ENCODE measurements at regions not wholly inside any gene's neighbourhood (a gene's known extent, or its start where the extent isn't known, plus 50 kb on each side); places are given as distances from the start of the nearest gene placed in this dataset.

DNA sequence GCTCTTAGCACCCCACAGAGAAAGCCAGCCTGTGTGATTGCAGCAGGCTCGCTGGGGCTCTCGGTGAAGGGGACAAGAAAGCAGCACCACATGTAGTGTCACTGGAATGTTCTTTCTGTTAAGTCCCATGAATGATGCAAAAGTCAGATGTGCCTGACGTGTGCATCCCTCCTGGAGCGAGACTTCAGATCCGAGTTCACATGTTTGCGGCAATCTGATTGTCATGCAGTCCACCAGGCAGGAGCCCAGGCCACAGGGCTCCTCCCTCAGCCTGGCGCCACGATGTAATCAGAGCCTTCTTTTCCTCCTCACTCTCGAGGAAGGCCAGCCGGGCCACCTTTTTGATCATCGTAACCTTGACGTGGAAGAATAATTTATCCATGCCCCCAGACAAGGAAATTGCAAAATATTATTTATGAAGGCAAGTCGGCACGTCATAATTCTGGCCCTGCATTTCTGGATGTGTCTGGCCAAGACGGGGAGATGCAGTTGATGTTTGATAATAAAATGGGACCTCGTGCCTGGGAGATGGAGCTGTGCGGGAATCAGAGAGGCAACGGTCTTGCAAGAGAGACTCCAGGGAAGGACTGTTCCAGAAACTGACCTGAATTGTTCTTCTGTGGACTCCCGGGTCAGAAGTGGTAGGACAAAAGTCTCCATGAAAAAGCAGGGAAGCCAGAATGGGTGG lies 214.6 kb downstream of the PHETA1 start:
- Histone ChIP-seq H3K9me3 (ENCODE audit: control insufficient read depth in 2 of 2, insufficient read depth in 1 of 2, low read depth in 1 of 2, low read length in 1 of 2) (no peaks in the 10 kb centered on the region), H3K27me3 (ENCODE audit: control insufficient read depth in 3 of 3, insufficient read depth in 3 of 3, low read length in 3 of 3) (peaks cover 0 to 2% (median 0%) of the 10 kb centered on the region in 3 donors), H3K36me3 (ENCODE audit: control insufficient read depth in 3 of 3, insufficient read depth in 2 of 3, low read depth in 1 of 3, low read length in 3 of 3) (no peaks in the 10 kb centered on the region), H3K27ac (ENCODE audit: low read depth in 1 of 3, low read length in 2 of 3) (no peak overlapping the region), H3K4me1 (ENCODE audit: control insufficient read depth in 3 of 3, insufficient read depth in 2 of 3, low read depth in 1 of 3, low read length in 2 of 3) (no peaks in the 10 kb centered on the region), H3K4me3 (ENCODE audit: low read depth in 1 of 3, low read length in 3 of 3) (no peak overlapping the region)
- DNase-seq (no peak), FAIRE-seq (no peak)
- 64 to 66% (median 65%) methylated on average over 19 of the region's 19 CpGs for WGBS, 3 donors

DNA sequence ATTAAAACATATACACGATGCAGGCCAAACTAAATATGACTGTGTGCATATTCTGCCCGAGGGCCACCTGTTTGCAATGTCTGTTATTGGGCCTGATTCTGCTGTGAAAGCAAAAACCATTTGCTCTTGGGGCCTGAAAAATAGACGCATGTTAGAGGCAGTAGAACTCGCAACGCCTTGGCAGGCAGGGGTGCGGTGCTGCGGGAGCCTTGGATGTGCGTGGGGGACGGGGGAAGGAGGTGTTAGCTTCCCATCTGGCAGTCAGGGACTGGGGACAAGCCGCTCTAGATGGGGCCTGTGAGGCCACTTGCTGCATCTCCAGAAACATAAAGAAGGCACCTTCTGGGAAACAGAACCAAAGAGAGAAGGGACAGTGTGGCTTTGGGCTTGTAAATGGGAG lies 216.3 kb downstream of the PHETA1 start:
- H3K27ac ChIP-seq (ENCODE audit: low read depth in 1 of 3, low read length in 2 of 3) = no peak overlapping the region
- no peak overlapping the region for H3K4me3 ChIP-seq (ENCODE audit: low read depth in 1 of 3, low read length in 3 of 3)
- H3K36me3 ChIP-seq (ENCODE audit: control insufficient read depth in 3 of 3, insufficient read depth in 2 of 3, low read depth in 1 of 3, low read length in 3 of 3) = no peaks in the 10 kb centered on the region
- H3K4me1 ChIP-seq (ENCODE audit: control insufficient read depth in 3 of 3, insufficient read depth in 2 of 3, low read depth in 1 of 3, low read length in 2 of 3) = no peaks in the 10 kb centered on the region
- H3K27me3 ChIP-seq (ENCODE audit: control insufficient read depth in 3 of 3, insufficient read depth in 3 of 3, low read length in 3 of 3) = peaks cover 0 to 2% (median 0%) of the 10 kb centered on the region in 3 donors
- 88 to 94% (median 91%) methylated on average over 10 of the region's 10 CpGs for WGBS, 3 donors
- DNase-seq (no peak), FAIRE-seq (no peak)
- no peaks in the 10 kb centered on the region for H3K9me3 ChIP-seq (ENCODE audit: control insufficient read depth in 2 of 2, insufficient read depth in 1 of 2, low read depth in 1 of 2, low read length in 1 of 2)

DNA sequence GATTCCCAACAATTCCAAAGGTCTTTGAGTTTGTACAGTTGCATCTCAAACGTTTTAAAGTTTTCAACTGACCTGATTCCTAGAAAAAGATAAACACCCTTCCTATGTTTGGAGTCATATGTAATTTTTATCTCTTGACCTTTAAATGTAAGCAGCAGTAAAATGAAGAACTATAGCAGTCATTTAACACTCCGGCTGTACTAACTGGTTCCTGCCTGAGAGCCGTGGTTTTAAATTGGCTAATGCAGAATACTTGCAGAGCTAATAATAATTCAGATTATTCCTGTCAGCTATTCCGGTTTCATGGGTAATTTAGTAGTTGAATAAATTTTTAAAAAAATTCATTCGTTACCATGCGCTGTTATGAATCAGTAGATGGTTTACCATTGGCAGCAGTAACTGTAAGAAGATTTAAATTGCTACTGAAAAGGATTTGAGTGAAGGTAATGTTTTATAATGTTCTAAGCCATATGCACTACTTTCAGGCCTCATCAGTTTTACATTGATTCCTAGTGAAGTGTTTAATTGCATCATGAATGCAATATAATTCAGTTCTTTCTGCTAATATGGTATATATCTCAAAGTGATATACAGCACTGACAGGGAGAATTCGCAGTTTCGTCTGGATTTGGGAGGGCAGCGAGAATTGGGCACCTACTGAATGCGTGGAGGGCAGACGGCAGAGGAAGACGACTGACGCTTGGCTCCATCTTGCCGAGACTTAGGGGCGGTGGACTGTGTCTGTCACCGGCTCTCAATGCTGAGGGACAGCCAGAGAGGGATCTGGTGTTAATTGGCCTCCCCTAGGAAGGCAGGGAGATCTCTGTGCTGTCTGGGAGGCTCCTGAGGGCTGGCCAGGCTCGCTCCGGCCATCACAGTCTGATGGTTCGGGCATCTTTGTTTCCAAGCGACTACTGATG lies 217.7 kb downstream of the PHETA1 start:
- DNase-seq = no peak
- Histone ChIP-seq H3K4me3 (ENCODE audit: low read depth in 1 of 3, low read length in 3 of 3) (no peak overlapping the region), H3K27me3 (ENCODE audit: control insufficient read depth in 3 of 3, insufficient read depth in 3 of 3, low read length in 3 of 3) (peaks cover 0 to 2% (median 0%) of the 10 kb centered on the region in 3 donors), H3K27ac (ENCODE audit: low read depth in 1 of 3, low read length in 2 of 3) (no peak overlapping the region), H3K9me3 (ENCODE audit: control insufficient read depth in 2 of 2, insufficient read depth in 1 of 2, low read depth in 1 of 2, low read length in 1 of 2) (no peaks in the 10 kb centered on the region), H3K4me1 (ENCODE audit: control insufficient read depth in 3 of 3, insufficient read depth in 2 of 3, low read depth in 1 of 3, low read length in 2 of 3) (no peaks in the 10 kb centered on the region), H3K36me3 (ENCODE audit: control insufficient read depth in 3 of 3, insufficient read depth in 2 of 3, low read depth in 1 of 3, low read length in 3 of 3) (no peaks in the 10 kb centered on the region)
- 74 to 75% (median 74%) methylated on average over 20 of the region's 20 CpGs for WGBS, 3 donors
- no peak for FAIRE-seq

DNA sequence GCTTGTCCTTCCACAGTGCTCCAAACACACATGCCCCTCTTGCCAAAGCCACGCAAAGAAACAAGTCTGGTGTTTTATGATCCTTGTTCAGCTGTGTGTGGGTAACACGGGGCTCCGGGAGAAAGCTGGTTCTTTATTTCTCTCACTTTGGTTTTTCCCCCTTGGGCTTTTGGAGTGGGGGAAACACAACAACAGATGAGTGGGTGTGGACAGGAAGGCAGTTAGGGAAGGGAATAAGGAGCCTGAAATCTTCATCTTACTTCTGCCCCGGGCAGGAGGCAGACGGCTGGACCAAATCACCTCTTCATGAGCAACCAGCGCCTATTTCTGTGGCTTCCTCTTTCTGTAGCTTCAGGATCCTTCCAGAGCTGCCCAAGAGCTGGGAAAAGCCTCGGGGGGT lies 218.5 kb downstream of the PHETA1 start:
- 11 to 16% (median 16%) methylated on average over 7 of the region's 7 CpGs for WGBS, 3 donors
- no peaks in the 10 kb centered on the region for H3K36me3 ChIP-seq (ENCODE audit: control insufficient read depth in 3 of 3, insufficient read depth in 2 of 3, low read depth in 1 of 3, low read length in 3 of 3)
- no peak overlapping the region for H3K27ac ChIP-seq (ENCODE audit: low read depth in 1 of 3, low read length in 2 of 3)
- no peaks in the 10 kb centered on the region for H3K4me1 ChIP-seq (ENCODE audit: control insufficient read depth in 3 of 3, insufficient read depth in 2 of 3, low read depth in 1 of 3, low read length in 2 of 3)
- FAIRE-seq (no peak), DNase-seq (no peak)
- H3K27me3 ChIP-seq (ENCODE audit: control insufficient read depth in 3 of 3, insufficient read depth in 3 of 3, low read length in 3 of 3) = peaks cover 0 to 2% (median 0%) of the 10 kb centered on the region in 3 donors
- no peaks in the 10 kb centered on the region for H3K9me3 ChIP-seq (ENCODE audit: control insufficient read depth in 2 of 2, insufficient read depth in 1 of 2, low read depth in 1 of 2, low read length in 1 of 2)
- H3K4me3 ChIP-seq (ENCODE audit: low read depth in 1 of 3, low read length in 3 of 3) = no peak overlapping the region

DNA sequence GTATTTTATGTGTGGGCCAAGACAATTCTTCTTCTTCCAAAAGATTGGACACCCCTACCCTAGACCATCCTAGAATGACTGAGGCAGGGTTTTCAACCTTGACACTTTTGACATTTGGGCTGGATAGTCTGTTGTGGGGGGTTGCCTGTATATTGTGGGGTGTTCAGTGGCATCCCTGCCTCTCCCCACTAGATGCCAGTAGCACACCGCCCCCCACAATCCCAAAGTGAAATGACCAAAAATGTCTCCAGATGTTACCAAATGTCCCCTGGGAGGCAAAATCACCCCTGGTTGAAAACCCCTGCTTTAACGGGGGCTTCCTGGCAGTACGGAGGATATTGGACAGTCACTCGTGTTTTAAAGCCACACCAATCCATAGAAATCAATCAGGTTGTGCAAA lies 219.6 kb downstream of the PHETA1 start:
- FAIRE-seq = no peak
- no peak overlapping the region for H3K4me3 ChIP-seq (ENCODE audit: low read depth in 1 of 3, low read length in 3 of 3)
- no peak for DNase-seq
- 66 to 73% (median 73%) methylated on average over 4 of the region's 4 CpGs for WGBS, 3 donors
- no peaks in the 10 kb centered on the region for H3K9me3 ChIP-seq (ENCODE audit: control insufficient read depth in 2 of 2, insufficient read depth in 1 of 2, low read depth in 1 of 2, low read length in 1 of 2)
- peaks cover 0 to 2% (median 0%) of the 10 kb centered on the region in 3 donors for H3K27me3 ChIP-seq (ENCODE audit: control insufficient read depth in 3 of 3, insufficient read depth in 3 of 3, low read length in 3 of 3)
- H3K27ac ChIP-seq (ENCODE audit: low read depth in 1 of 3, low read length in 2 of 3) = no peak overlapping the region
- no peaks in the 10 kb centered on the region for H3K4me1 ChIP-seq (ENCODE audit: control insufficient read depth in 3 of 3, insufficient read depth in 2 of 3, low read depth in 1 of 3, low read length in 2 of 3)
- no peaks in the 10 kb centered on the region for H3K36me3 ChIP-seq (ENCODE audit: control insufficient read depth in 3 of 3, insufficient read depth in 2 of 3, low read depth in 1 of 3, low read length in 3 of 3)

DNA sequence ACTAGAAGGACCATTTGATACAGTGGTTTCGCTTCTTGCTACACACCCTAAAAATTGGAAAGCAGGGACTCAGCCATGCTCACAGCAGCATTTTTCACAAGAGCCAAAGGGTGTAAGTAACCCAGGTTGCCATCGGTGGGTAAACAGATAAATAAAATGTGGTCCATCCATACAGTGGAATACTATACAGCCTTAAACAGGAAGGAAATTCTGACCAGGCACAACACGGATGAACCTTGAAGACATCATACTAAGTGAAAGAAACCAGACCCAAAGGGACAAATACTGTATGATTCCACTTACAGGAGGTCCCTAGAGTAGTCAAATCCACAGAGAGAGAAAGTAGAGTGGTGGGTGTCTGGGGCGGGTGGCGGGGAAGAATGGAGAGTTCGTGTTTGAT lies 220.9 kb downstream of the PHETA1 start:
- FAIRE-seq = no peak

DNA sequence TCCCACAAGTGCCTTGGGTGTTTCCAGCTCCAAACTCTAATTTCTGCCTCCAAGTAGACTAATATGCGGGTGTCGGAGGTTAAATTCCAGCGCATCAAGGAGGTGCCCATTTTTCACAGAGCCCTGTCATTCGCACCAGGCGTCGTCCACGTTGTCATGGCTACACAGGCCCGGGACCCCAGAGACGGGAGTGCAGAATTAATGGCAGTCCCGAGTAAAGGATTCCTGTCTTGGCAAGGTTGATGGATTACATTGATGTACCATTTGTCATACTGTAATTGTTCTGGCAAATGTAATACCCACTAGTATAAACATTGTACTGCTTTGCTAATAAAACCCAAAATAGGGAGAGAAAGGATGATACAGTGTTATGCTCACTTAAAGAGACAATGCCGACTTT lies 222.9 kb upstream of the MYL2 start:
- no peaks in the 10 kb centered on the region for H3K4me1 ChIP-seq (ENCODE audit: control insufficient read depth in 3 of 3, insufficient read depth in 2 of 3, low read depth in 1 of 3, low read length in 2 of 3)
- FAIRE-seq (no peak), DNase-seq (no peak)
- WGBS, 3 donors = 41 to 50% (median 47%) methylated on average over 11 of the region's 11 CpGs
- H3K4me3 ChIP-seq (ENCODE audit: low read depth in 1 of 3, low read length in 3 of 3) = no peak overlapping the region
- H3K9me3 ChIP-seq (ENCODE audit: control insufficient read depth in 2 of 2, insufficient read depth in 1 of 2, low read depth in 1 of 2, low read length in 1 of 2) = no peaks in the 10 kb centered on the region
- H3K36me3 ChIP-seq (ENCODE audit: control insufficient read depth in 3 of 3, insufficient read depth in 2 of 3, low read depth in 1 of 3, low read length in 3 of 3) = no peaks in the 10 kb centered on the region
- no peak overlapping the region for H3K27ac ChIP-seq (ENCODE audit: low read depth in 1 of 3, low read length in 2 of 3)
- H3K27me3 ChIP-seq (ENCODE audit: control insufficient read depth in 3 of 3, insufficient read depth in 3 of 3, low read length in 3 of 3) = peaks cover 0 to 3% (median 0%) of the 10 kb centered on the region in 3 donors

More for the DNA sequence above, 220.9 kb downstream of the PHETA1 start:
- Histone ChIP-seq H3K4me1 (ENCODE audit: control insufficient read depth in 3 of 3, insufficient read depth in 2 of 3, low read depth in 1 of 3, low read length in 2 of 3) (no peaks in the 10 kb centered on the region), H3K4me3 (ENCODE audit: low read depth in 1 of 3, low read length in 3 of 3) (no peak overlapping the region), H3K36me3 (ENCODE audit: control insufficient read depth in 3 of 3, insufficient read depth in 2 of 3, low read depth in 1 of 3, low read length in 3 of 3) (no peaks in the 10 kb centered on the region), H3K27ac (ENCODE audit: low read depth in 1 of 3, low read length in 2 of 3) (no peak overlapping the region), H3K9me3 (ENCODE audit: control insufficient read depth in 2 of 2, insufficient read depth in 1 of 2, low read depth in 1 of 2, low read length in 1 of 2) (no peaks in the 10 kb centered on the region), H3K27me3 (ENCODE audit: control insufficient read depth in 3 of 3, insufficient read depth in 3 of 3, low read length in 3 of 3) (peaks cover 0 to 5% (median 0%) of the 10 kb centered on the region in 3 donors)
- WGBS, 3 donors = 91 to 96% (median 95%) methylated on average over 6 of the region's 6 CpGs
- no peak for DNase-seq

DNA sequence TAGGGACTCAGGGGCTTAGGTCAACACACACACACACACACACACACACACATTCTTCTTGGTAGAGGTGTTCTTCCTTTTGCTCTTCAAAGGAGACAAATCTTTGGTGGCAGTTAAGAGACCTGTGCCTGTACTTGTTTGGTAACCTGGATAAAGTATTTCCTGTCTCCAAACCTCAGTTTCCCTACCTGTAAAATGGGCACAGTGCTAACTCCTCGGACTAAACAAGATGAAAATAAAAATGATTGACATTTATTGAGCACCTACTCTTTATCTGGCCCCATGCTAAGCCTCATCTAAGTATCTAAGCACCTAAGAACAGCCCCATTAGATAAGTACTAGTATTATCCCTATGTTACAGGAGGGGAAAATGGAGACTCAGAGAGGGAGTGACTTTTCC lies 220.8 kb upstream of the MYL2 start:
- Histone ChIP-seq H3K4me1 (ENCODE audit: control insufficient read depth in 3 of 3, insufficient read depth in 2 of 3, low read depth in 1 of 3, low read length in 2 of 3) (no peaks in the 10 kb centered on the region), H3K36me3 (ENCODE audit: control insufficient read depth in 3 of 3, insufficient read depth in 2 of 3, low read depth in 1 of 3, low read length in 3 of 3) (no peaks in the 10 kb centered on the region), H3K27me3 (ENCODE audit: control insufficient read depth in 3 of 3, insufficient read depth in 3 of 3, low read length in 3 of 3) (peaks cover 0 to 3% (median 0%) of the 10 kb centered on the region in 3 donors), H3K4me3 (ENCODE audit: low read depth in 1 of 3, low read length in 3 of 3) (no peak overlapping the region), H3K27ac (ENCODE audit: low read depth in 1 of 3, low read length in 2 of 3) (no peak overlapping the region), H3K9me3 (ENCODE audit: control insufficient read depth in 2 of 2, insufficient read depth in 1 of 2, low read depth in 1 of 2, low read length in 1 of 2) (no peaks in the 10 kb centered on the region)
- DNase-seq = no peak
- FAIRE-seq = no peak
- WGBS, 3 donors = 36 to 76% (median 41%) methylated on average over 1 of the region's 1 CpG

Measured in small intestine (tissue), 7 donors.